MM.1S (cell line): ENCODE measurements at regions not wholly inside any gene's neighbourhood (a gene's known extent, or its start where the extent isn't known, plus 50 kb on each side); places are given as distances from the start of the nearest gene placed in this dataset.
"Not testable (repeated sequence)": the region's sequence is repeated elsewhere in the genome, so short reads cannot be mapped to it uniquely, and the experiment has no call there.

Experiments
- DNase-seq: peaks from one replicate; pipeline ENCODE4 v3.0.0-alpha.2; 2015
- H2AFZ ChIP-seq: fragments of 300-600 bp; sonication (generic); 2 replicates; pipeline ENCODE4 v1.6.0; 2016; ENCODE audit warnings: antibody characterized with exemption, low read length
- H3F3A ChIP-seq: fragments of 300-600 bp; sonication (generic); 2 replicates; pipeline ENCODE4 v1.6.1; 2016; ENCODE audit warnings: mild to moderate bottlenecking, antibody characterized with exemption, low read length, moderate library complexity, mixed read lengths; ENCODE audit not compliant: insufficient read depth
- H3K27ac ChIP-seq: fragments of 300-600 bp; sonication (generic); 2 replicates; pipeline ENCODE4 v1.5.1; 2016; ENCODE audit warnings: mild to moderate bottlenecking, low read length
- H3K27me3 ChIP-seq: fragments of 300-600 bp; sonication (generic); replicated peaks from 2 replicates; pipeline ENCODE4 v1.6.0; 2016; ENCODE audit warnings: low read length; ENCODE audit not compliant: insufficient read depth
- H3K36me3 ChIP-seq: fragments of 300-600 bp; sonication (generic); replicated peaks from 2 replicates; pipeline ENCODE4 v1.6.1; 2016; ENCODE audit warnings: mild to moderate bottlenecking, low read length, mixed read lengths; ENCODE audit not compliant: insufficient read depth
- H3K4me1 ChIP-seq: fragments of 300-600 bp; sonication (generic); 2 replicates; pipeline ENCODE4 v1.6.1; 2016; ENCODE audit warnings: low read length, mixed read lengths
- H3K4me2 ChIP-seq: fragments of 300-600 bp; sonication (generic); 2 replicates; pipeline ENCODE4 v1.6.0; 2016; ENCODE audit warnings: low read depth, low read length
- H3K4me3 ChIP-seq: fragments of 300-600 bp; sonication (generic); 2 replicates; pipeline ENCODE4 v1.5.1; 2016; ENCODE audit warnings: low read length, mixed read lengths
- H3K79me2 ChIP-seq: fragments of 300-600 bp; sonication (generic); 2 replicates; pipeline ENCODE4 v1.6.1; 2016; ENCODE audit warnings: mixed run types, low read length, mixed read lengths
- H3K9ac ChIP-seq: fragments of 300-600 bp; sonication (generic); 2 replicates; pipeline ENCODE4 v1.6.1; 2016; ENCODE audit warnings: low read length, mixed read lengths
- H3K9me2 ChIP-seq: fragments of 300-600 bp; sonication (generic); replicated peaks from 2 replicates; pipeline ENCODE4 v1.6.1; 2016; ENCODE audit warnings: mild to moderate bottlenecking, low read length, mixed read lengths; ENCODE audit not compliant: insufficient read depth
- H3K9me3 ChIP-seq: fragments of 300-600 bp; sonication (generic); replicated peaks from 2 replicates; pipeline ENCODE4 v1.6.1; 2016; ENCODE audit warnings: mild to moderate bottlenecking, low read length, mixed read lengths; ENCODE audit not compliant: insufficient read depth
- H4K20me1 ChIP-seq: fragments of 300-600 bp; sonication (generic); 2 replicates; pipeline ENCODE4 v1.6.1; 2016; ENCODE audit warnings: mild to moderate bottlenecking, low read length, moderate library complexity, mixed read lengths; ENCODE audit not compliant: insufficient read depth
- CTCF ChIP-seq: fragments of 300-600 bp; sonication (generic); IDR thresholded peaks from 2 replicates; pipeline ENCODE4 v1.5.1; 2016; ENCODE audit warnings: antibody characterized with exemption, low read length, mixed read lengths
- EZH2 ChIP-seq: fragments of 300-600 bp; sonication (generic); optimal IDR thresholded peaks from 2 replicates; pipeline ENCODE3; 2017; ENCODE audit warnings: low read depth, mild to moderate bottlenecking, antibody characterized with exemption, low read length, mixed read lengths
- EZH2phosphoT487 ChIP-seq: fragments of 300-600 bp; sonication (generic); IDR thresholded peaks from 2 replicates; pipeline ENCODE4 v1.6.1; 2018; ENCODE audit warnings: antibody characterized with exemption, low read length

GRCh38 chr7:14069961-14070360 lies 80.5 kb upstream of the ETV1 start:
- H3F3A ChIP-seq: no peaks in the 10 kb centered on the region
- no peak for TF ChIP-seq CTCF
- no peak for TF ChIP-seq EZH2phosphoT487
- TF ChIP-seq EZH2: no peak
- H3K79me2 ChIP-seq: no peaks in the 10 kb centered on the region
- H3K4me3 ChIP-seq: no peak overlapping the region
- no peaks in the 10 kb centered on the region for H3K36me3 ChIP-seq
- H3K4me2 ChIP-seq: no peak overlapping the region
- H3K4me1 ChIP-seq: no peaks in the 10 kb centered on the region
- no peak overlapping the region for H3K27ac ChIP-seq
- no peaks in the 10 kb centered on the region for H3K27me3 ChIP-seq
- H2AFZ ChIP-seq: no peak overlapping the region
- no peak for DNase-seq
- no peaks in the 10 kb centered on the region for H3K9me3 ChIP-seq
- H3K9me2 ChIP-seq: no peaks in the 10 kb centered on the region
- H4K20me1 ChIP-seq: no peaks in the 10 kb centered on the region
- H3K9ac ChIP-seq: no peak overlapping the region

- H4K20me1 ChIP-seq, H3K4me2 ChIP-seq, H3K9me3 ChIP-seq, H3K4me3 ChIP-seq, DNase-seq, H3K36me3 ChIP-seq, H3K27me3 ChIP-seq, H3K27ac ChIP-seq, H3K79me2 ChIP-seq, H3K4me1 ChIP-seq, H3F3A ChIP-seq, H3K9ac ChIP-seq, H2AFZ ChIP-seq, H3K9me2 ChIP-seq: not testable (repeated sequence)
These were observed 77.3 kb upstream of the ETV1 start for GRCh38 chr7:14066783-14067182.

- H3K4me2 ChIP-seq: no peak overlapping the region
- H3K4me3 ChIP-seq: no peak overlapping the region
- H3K27me3 ChIP-seq: no peaks in the 10 kb centered on the region
- DNase-seq: no peak
- H2AFZ ChIP-seq: no peak overlapping the region
- H3K79me2 ChIP-seq: no peaks in the 10 kb centered on the region
- no peak overlapping the region for H3K9ac ChIP-seq
- H4K20me1 ChIP-seq: no peaks in the 10 kb centered on the region
- H3F3A ChIP-seq: no peaks in the 10 kb centered on the region
- no peak overlapping the region for H3K27ac ChIP-seq
- H3K9me3 ChIP-seq: no peaks in the 10 kb centered on the region
- TF ChIP-seq EZH2: no peak
- no peak for TF ChIP-seq EZH2phosphoT487
- TF ChIP-seq CTCF: no peak
- no peaks in the 10 kb centered on the region for H3K36me3 ChIP-seq
- H3K4me1 ChIP-seq: no peaks in the 10 kb centered on the region
- no peaks in the 10 kb centered on the region for H3K9me2 ChIP-seq
These were observed 75.8 kb upstream of the ETV1 start for GRCh38 chr7:14065286-14065685.

GRCh38 chr7:14055813-14056212 lies 66.3 kb upstream of the ETV1 start:
- Histone ChIP-seq H3K4me2 (no peak overlapping the region), H2AFZ (no peak overlapping the region), H3K36me3 (no peaks in the 10 kb centered on the region), H3K27me3 (no peaks in the 10 kb centered on the region), H3K4me3 (no peak overlapping the region), H3K9me2 (no peaks in the 10 kb centered on the region), H3K79me2 (no peaks in the 10 kb centered on the region), H3K9ac (no peak overlapping the region), H3F3A (no peaks in the 10 kb centered on the region), H3K27ac (no peak overlapping the region), H3K4me1 (no peaks in the 10 kb centered on the region), H3K9me3 (no peaks in the 10 kb centered on the region), H4K20me1 (no peaks in the 10 kb centered on the region)
- no peak for DNase-seq
- TF ChIP-seq EZH2 (no peak), CTCF (no peak), EZH2phosphoT487 (no peak)
